Loucy (cell line): ENCODE measurements at regions not wholly inside any gene's neighbourhood (a gene's known extent, or its start where the extent isn't known, plus 50 kb on each side); places are given as distances from the start of the nearest gene placed in this dataset.

Experiments used
- EZH2phosphoT487 ChIP-seq: fragments of 200-600 bp; IDR thresholded peaks from 2 replicates; pipeline ENCODE4 v1.6.1; 2018; ENCODE audit warnings: antibody characterized with exemption, mild to moderate bottlenecking, moderate library complexity, borderline replicate concordance
- TF ChIP-seq, protein P1 (sequence below): fragments of 200-600 bp; sonication (generic); conservative IDR thresholded peaks from 2 replicates; pipeline ENCODE4 v1.5.1; 2014; ENCODE audit warnings: mild to moderate bottlenecking, antibody characterized with exemption, low read length

- TF ChIP-seq, protein P1, sequence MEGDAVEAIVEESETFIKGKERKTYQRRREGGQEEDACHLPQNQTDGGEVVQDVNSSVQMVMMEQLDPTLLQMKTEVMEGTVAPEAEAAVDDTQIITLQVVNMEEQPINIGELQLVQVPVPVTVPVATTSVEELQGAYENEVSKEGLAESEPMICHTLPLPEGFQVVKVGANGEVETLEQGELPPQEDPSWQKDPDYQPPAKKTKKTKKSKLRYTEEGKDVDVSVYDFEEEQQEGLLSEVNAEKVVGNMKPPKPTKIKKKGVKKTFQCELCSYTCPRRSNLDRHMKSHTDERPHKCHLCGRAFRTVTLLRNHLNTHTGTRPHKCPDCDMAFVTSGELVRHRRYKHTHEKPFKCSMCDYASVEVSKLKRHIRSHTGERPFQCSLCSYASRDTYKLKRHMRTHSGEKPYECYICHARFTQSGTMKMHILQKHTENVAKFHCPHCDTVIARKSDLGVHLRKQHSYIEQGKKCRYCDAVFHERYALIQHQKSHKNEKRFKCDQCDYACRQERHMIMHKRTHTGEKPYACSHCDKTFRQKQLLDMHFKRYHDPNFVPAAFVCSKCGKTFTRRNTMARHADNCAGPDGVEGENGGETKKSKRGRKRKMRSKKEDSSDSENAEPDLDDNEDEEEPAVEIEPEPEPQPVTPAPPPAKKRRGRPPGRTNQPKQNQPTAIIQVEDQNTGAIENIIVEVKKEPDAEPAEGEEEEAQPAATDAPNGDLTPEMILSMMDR, result no peak
- TF ChIP-seq EZH2phosphoT487, result no peak
Observed at GRCh38 chr2:187698374-187699110, 144.3 kb upstream of the TFPI start.
